Osteoblast (primary cell): ENCODE measurements at regions not wholly inside any gene's neighbourhood (a gene's known extent, or its start where the extent isn't known, plus 50 kb on each side); places are given as distances from the start of the nearest gene placed in this dataset.

Experiments
- DNase-seq: peaks from one replicate; pipeline ENCODE4 v3.0.0; 2011; ENCODE audit warnings: low spot score, mixed read lengths; ENCODE audit not compliant: insufficient read length; ENCODE audit errors: missing footprints
- H2AFZ ChIP-seq: 2 replicates; pipeline ENCODE4 v1.6.0; 2011; ENCODE audit warnings: mild to moderate bottlenecking, low read length
- H3K27ac ChIP-seq: 2 replicates; pipeline ENCODE4 v1.5.1; 2011; ENCODE audit warnings: mild to moderate bottlenecking, low read depth, low read length, moderate library complexity
- H3K27me3 ChIP-seq: 2 replicates; pipeline ENCODE4 v1.6.0; 2012; ENCODE audit warnings: mild to moderate bottlenecking, control low read depth, inconsistent platforms, low read length, moderate library complexity; ENCODE audit not compliant: insufficient read depth
- H3K36me3 ChIP-seq: 2 replicates; pipeline ENCODE4 v1.5.1; 2011; ENCODE audit warnings: mild to moderate bottlenecking, low read length, control low read depth, moderate library complexity; ENCODE audit not compliant: insufficient read depth
- H3K4me1 ChIP-seq: 2 replicates; pipeline ENCODE4 v1.5.1; 2011; ENCODE audit warnings: mild to moderate bottlenecking, low read length, control low read depth, moderate library complexity; ENCODE audit not compliant: insufficient read depth
- H3K4me2 ChIP-seq: 2 replicates; pipeline ENCODE4 v1.6.0; 2011; ENCODE audit warnings: mild to moderate bottlenecking, low read length; ENCODE audit not compliant: insufficient read depth
- H3K4me3 ChIP-seq: fragments of 200-600 bp; sonication (generic); 3 replicates; pipeline ENCODE4 v1.5.1; 2012; ENCODE audit warnings: mild to moderate bottlenecking, low read length, inconsistent platforms; ENCODE audit not compliant: insufficient read depth
- H3K79me2 ChIP-seq: 2 replicates; pipeline ENCODE4 v1.6.0; 2012; ENCODE audit warnings: mild to moderate bottlenecking, low read length, control low read depth, inconsistent platforms; ENCODE audit not compliant: insufficient read depth
- H3K9me3 ChIP-seq: 2 replicates; pipeline ENCODE4 v1.5.1; 2011; ENCODE audit warnings: low read depth, low read length, control low read depth
- H4K20me1 ChIP-seq: 2 replicates; pipeline ENCODE4 v1.6.0; 2012; ENCODE audit warnings: mild to moderate bottlenecking, low read length, control low read depth; ENCODE audit not compliant: insufficient read depth
- TF ChIP-seq, protein P1 (sequence below): IDR thresholded peaks from 2 replicates; pipeline ENCODE4 v1.5.1; 2011; ENCODE audit warnings: mild to moderate bottlenecking, low read depth, low read length, moderate library complexity; ENCODE audit errors: extremely low read depth

GRCh38 chr4:124173912-124174311 lies 538.6 kb downstream of the ANKRD50 start:
- DNase-seq = no peak

DNA sequence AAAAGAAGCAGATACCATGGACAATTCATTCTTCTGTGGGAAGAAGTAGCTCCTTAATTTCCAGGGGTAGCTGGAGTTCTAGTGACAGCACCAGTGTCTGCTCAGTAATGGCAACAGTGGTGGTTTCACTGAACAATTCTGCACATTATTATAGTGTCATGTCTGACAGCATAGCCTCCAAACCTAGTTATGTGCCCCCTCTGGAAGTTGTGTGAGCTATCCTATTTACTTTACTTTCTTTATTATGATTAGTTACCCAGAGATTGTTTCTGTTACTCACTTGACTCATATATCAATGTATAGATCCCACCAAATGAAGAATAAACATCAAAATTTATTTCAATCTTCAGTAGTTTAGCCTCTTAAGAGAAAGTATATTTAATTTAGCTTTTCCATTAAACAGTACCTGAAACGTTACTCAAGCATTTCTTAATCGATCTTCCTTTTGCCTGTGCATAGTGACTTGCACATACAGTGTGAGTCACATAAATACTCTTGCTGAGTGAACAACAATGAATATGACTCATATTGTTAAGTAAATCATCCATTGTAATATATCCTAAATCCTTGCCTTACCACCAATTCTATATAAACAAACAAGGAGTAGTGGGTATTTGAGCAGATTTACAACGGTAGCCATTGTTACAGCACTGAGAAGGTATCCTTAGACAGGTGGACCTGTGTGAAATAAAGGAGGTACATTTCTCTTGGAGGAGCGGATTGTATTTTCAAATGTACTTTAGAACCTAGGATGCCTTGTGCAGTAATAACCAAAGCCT lies 534.7 kb downstream of the ANKRD50 start:
- H3K79me2 ChIP-seq = no peaks in the 10 kb centered on the region
- DNase-seq = peak; percentile 42
- no peaks in the 10 kb centered on the region for H3K36me3 ChIP-seq
- H3K4me1 ChIP-seq = peaks cover 26% of the 10 kb centered on the region
- H3K4me2 ChIP-seq = peak overlapping the region; percentile 56
- H3K27me3 ChIP-seq = no peaks in the 10 kb centered on the region
- H4K20me1 ChIP-seq = no peaks in the 10 kb centered on the region
- no peak overlapping the region for H2AFZ ChIP-seq
- no peaks in the 10 kb centered on the region for H3K9me3 ChIP-seq
- no peak overlapping the region for H3K4me3 ChIP-seq
- H3K27ac ChIP-seq = peak overlapping the region; percentile 80
- TF ChIP-seq, protein P1, sequence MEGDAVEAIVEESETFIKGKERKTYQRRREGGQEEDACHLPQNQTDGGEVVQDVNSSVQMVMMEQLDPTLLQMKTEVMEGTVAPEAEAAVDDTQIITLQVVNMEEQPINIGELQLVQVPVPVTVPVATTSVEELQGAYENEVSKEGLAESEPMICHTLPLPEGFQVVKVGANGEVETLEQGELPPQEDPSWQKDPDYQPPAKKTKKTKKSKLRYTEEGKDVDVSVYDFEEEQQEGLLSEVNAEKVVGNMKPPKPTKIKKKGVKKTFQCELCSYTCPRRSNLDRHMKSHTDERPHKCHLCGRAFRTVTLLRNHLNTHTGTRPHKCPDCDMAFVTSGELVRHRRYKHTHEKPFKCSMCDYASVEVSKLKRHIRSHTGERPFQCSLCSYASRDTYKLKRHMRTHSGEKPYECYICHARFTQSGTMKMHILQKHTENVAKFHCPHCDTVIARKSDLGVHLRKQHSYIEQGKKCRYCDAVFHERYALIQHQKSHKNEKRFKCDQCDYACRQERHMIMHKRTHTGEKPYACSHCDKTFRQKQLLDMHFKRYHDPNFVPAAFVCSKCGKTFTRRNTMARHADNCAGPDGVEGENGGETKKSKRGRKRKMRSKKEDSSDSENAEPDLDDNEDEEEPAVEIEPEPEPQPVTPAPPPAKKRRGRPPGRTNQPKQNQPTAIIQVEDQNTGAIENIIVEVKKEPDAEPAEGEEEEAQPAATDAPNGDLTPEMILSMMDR = no peak

More at GRCh38 chr4:124173912-124174311, 538.6 kb downstream of the ANKRD50 start:
- Histone ChIP-seq H3K27me3 (no peaks in the 10 kb centered on the region), H2AFZ (no peak overlapping the region), H4K20me1 (no peaks in the 10 kb centered on the region), H3K4me3 (no peak overlapping the region), H3K4me2 (no peak overlapping the region), H3K79me2 (no peaks in the 10 kb centered on the region), H3K27ac (no peak overlapping the region), H3K36me3 (no peaks in the 10 kb centered on the region), H3K9me3 (no peaks in the 10 kb centered on the region), H3K4me1 (peaks cover 17% of the 10 kb centered on the region)
- TF ChIP-seq, protein P1 = no peak

- Histone ChIP-seq H3K4me1 (peaks cover 26% of the 10 kb centered on the region), H3K9me3 (no peaks in the 10 kb centered on the region), H3K4me2 (peak overlapping the region; percentile 56), H3K4me3 (no peak overlapping the region), H3K79me2 (no peaks in the 10 kb centered on the region), H3K27ac (peak overlapping the region; percentile 80), H2AFZ (no peak overlapping the region), H3K27me3 (no peaks in the 10 kb centered on the region), H4K20me1 (no peaks in the 10 kb centered on the region), H3K36me3 (no peaks in the 10 kb centered on the region)
- DNase-seq = peak; percentile 66
- TF ChIP-seq, protein P1 = no peak
Observed at GRCh38 chr4:124178449-124179021, 534.0 kb downstream of the ANKRD50 start.

DNA sequence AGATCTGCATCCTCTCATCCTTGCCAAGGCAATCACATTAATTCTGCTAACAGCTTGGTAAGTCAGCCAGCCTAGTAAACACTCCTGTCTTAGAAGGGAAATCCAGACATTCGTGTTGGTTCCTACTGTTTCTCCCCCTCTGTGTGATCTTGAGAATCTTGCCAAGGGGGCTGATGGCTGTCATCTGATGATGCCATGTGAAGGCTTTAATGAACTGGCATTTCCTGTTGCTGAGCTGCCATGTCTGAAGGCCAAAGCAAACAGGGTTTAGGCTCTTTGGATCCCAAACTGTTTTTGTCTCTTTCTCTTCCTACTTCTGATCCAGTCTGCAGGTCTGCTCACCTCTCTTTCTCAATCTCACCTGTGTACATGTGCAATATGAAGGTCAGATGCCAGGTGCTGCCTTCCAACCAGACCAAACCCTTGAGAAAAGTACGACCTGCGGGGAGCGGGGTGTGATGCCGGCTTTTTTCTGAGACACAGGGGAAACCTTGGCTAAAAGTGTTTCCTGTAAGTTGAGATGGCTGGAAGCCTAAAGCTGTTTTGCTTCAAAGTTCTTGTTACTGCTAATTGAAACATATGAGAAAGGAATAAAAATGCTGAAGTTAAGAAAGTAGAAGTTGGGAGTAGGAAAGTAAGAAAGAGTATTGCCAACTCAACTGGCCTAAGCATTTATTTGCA lies 532.9 kb downstream of the ANKRD50 start:
- DNase-seq = peak; percentile 1
- H3K36me3 ChIP-seq = no peaks in the 10 kb centered on the region
- H4K20me1 ChIP-seq = no peaks in the 10 kb centered on the region
- peaks cover 26% of the 10 kb centered on the region for H3K4me1 ChIP-seq
- no peak overlapping the region for H3K4me2 ChIP-seq
- TF ChIP-seq, protein P1 = no peak
- H3K27ac ChIP-seq = no peak overlapping the region
- no peaks in the 10 kb centered on the region for H3K79me2 ChIP-seq
- no peaks in the 10 kb centered on the region for H3K27me3 ChIP-seq
- H2AFZ ChIP-seq = no peak overlapping the region
- no peak overlapping the region for H3K4me3 ChIP-seq
- no peaks in the 10 kb centered on the region for H3K9me3 ChIP-seq
